ENCODE measurements at regions not wholly inside any gene's neighbourhood (a gene's known extent, or its start where the extent isn't known, plus 50 kb on each side); places are given as distances from the start of the nearest gene placed in this dataset.

DNA sequence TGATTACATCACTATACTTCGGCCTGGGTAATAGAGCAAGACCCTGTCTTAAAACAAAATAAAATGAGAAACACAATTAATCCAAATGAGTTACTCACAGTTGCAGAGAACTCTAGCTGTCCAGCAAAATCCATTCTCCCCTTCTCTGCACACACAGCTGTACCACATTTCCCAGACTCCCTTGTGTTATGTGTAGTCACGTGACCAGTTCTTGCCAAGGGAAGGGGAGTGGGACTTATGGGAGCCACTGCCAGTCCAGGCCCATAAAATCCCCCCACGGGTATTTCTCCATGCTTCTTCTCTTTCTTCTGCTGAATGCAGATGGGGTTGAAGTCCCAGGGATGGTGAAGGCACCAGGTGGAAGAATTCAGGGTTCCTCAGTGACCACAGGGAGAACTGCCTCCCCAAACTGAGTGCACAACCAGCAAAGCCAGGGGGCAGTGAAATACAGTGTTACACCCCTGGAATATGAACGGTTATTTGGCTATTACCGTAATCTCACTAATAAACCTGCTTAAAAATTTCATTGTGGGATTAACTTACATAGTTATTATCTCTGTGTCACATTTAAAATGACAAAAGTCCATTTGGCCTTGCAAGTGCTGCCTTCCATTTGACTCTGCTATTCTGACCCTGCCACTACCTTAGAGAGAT, 85.6 kb upstream of the FMN2 start:
- no peak overlapping the region for H3K27ac ChIP-seq
- intact Hi-C loops (cut with DNase I; ENCODE audit: low total_unique reads): no loop called here
- no peak for DNase-seq
- no peaks in the 10 kb centered on the region for H3K36me3 ChIP-seq
- H3K9me3 ChIP-seq: peaks cover 0 to 18% (median 10%) of the 10 kb centered on the region in 8 donors
- TF ChIP-seq, protein P1, sequence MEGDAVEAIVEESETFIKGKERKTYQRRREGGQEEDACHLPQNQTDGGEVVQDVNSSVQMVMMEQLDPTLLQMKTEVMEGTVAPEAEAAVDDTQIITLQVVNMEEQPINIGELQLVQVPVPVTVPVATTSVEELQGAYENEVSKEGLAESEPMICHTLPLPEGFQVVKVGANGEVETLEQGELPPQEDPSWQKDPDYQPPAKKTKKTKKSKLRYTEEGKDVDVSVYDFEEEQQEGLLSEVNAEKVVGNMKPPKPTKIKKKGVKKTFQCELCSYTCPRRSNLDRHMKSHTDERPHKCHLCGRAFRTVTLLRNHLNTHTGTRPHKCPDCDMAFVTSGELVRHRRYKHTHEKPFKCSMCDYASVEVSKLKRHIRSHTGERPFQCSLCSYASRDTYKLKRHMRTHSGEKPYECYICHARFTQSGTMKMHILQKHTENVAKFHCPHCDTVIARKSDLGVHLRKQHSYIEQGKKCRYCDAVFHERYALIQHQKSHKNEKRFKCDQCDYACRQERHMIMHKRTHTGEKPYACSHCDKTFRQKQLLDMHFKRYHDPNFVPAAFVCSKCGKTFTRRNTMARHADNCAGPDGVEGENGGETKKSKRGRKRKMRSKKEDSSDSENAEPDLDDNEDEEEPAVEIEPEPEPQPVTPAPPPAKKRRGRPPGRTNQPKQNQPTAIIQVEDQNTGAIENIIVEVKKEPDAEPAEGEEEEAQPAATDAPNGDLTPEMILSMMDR (IDR thresholded peaks at IDR 0.05 in 8 of 11, conservative IDR thresholded peaks at IDR 0.05 in 3 of 11): no peak
- no peak for TF ChIP-seq POLR2A (IDR thresholded peaks at IDR 0.05)
- H3K4me3 ChIP-seq: no peak overlapping the region
- H3K4me1 ChIP-seq: no peaks in the 10 kb centered on the region
- 81 to 89% (median 84%) methylated on average over 5 of the region's 5 CpGs for WGBS, 5 donors
- H3K27me3 ChIP-seq (replicated peaks in 1 of 7): peaks cover 0 to 37% (median 3%) of the 10 kb centered on the region in 7 donors

GRCh38 chr1:240008298-240008697, 83.4 kb upstream of the FMN2 start:
- WGBS, 5 donors: 48 to 78% (median 70%) methylated on average over 3 to 5 of the region's 5 CpGs
- DNase-seq: no peak
- H3K9me3 ChIP-seq: peaks cover 0 to 23% (median 13%) of the 10 kb centered on the region in 8 donors
- no peak for TF ChIP-seq POLR2AphosphoS5 (IDR thresholded peaks at IDR 0.05)
- TF ChIP-seq, protein P1 (IDR thresholded peaks at IDR 0.05 in 8 of 11, conservative IDR thresholded peaks at IDR 0.05 in 3 of 11): no peak
- no peak for TF ChIP-seq POLR2A (IDR thresholded peaks at IDR 0.05)
- peaks cover 0 to 15% (median 0%) of the 10 kb centered on the region in 7 donors for H3K27me3 ChIP-seq (replicated peaks in 1 of 7)
- H3K27ac ChIP-seq: no peak overlapping the region
- no peaks in the 10 kb centered on the region for H3K4me1 ChIP-seq
- intact Hi-C loops (cut with DNase I; ENCODE audit: low total_unique reads): no loop called here
- H3K36me3 ChIP-seq: no peaks in the 10 kb centered on the region
- H3K4me3 ChIP-seq: no peak overlapping the region

GRCh38 chr1:240014051-240014450, 77.6 kb upstream of the FMN2 start:
- intact Hi-C loops (cut with DNase I; ENCODE audit: low total_unique reads): no loop called here
- 71 to 80% (median 79%) methylated on average over 5 of the region's 5 CpGs for WGBS, 5 donors
- H3K27ac ChIP-seq: no peak overlapping the region

GRCh38 chr1:240018617-240019016, 73.1 kb upstream of the FMN2 start:
- DNase-seq: no peak
- H3K27me3 ChIP-seq (replicated peaks in 1 of 7): no peaks in the 10 kb centered on the region
- 37 to 85% (median 63%) methylated on average over 1 of the region's 1 CpG for WGBS, 5 donors

More at GRCh38 chr1:240014051-240014450, 77.6 kb upstream of the FMN2 start:
- Histone ChIP-seq H3K4me1 (no peaks in the 10 kb centered on the region), H3K4me3 (no peak overlapping the region), H3K36me3 (no peaks in the 10 kb centered on the region), H3K9me3 (peaks cover 4 to 40% (median 28%) of the 10 kb centered on the region in 8 donors), H3K27me3 (replicated peaks in 1 of 7) (peaks cover 0 to 5% (median 0%) of the 10 kb centered on the region in 7 donors)
- no peak for DNase-seq
- TF ChIP-seq, protein P1 (IDR thresholded peaks at IDR 0.05 in 8 of 11, conservative IDR thresholded peaks at IDR 0.05 in 3 of 11): no peak
- TF ChIP-seq POLR2A (IDR thresholded peaks at IDR 0.05) (no peak), POLR2AphosphoS5 (IDR thresholded peaks at IDR 0.05) (no peak)

More at GRCh38 chr1:240018617-240019016, 73.1 kb upstream of the FMN2 start:
- H3K9me3 ChIP-seq: peaks cover 4 to 29% (median 19%) of the 10 kb centered on the region in 8 donors
- intact Hi-C loops (cut with DNase I; ENCODE audit: low total_unique reads): no loop called here
- H3K36me3 ChIP-seq: no peaks in the 10 kb centered on the region
- no peak for TF ChIP-seq POLR2AphosphoS5 (IDR thresholded peaks at IDR 0.05)
- no peak for TF ChIP-seq POLR2A (IDR thresholded peaks at IDR 0.05)
- TF ChIP-seq, protein P1 (IDR thresholded peaks at IDR 0.05 in 8 of 11, conservative IDR thresholded peaks at IDR 0.05 in 3 of 11): no peak
- no peaks in the 10 kb centered on the region for H3K4me1 ChIP-seq
- H3K27ac ChIP-seq: no peak overlapping the region
- H3K4me3 ChIP-seq: no peak overlapping the region
